IMR-90 (cell line): ENCODE measurements at regions not wholly inside any gene's neighbourhood (a gene's known extent, or its start where the extent isn't known, plus 50 kb on each side); places are given as distances from the start of the nearest gene placed in this dataset.

Source experiments
- FOS ChIP-seq: fragments of 150-350 bp; IDR thresholded peaks from 2 replicates; pipeline ENCODE4 v1.6.1; 2016; ENCODE audit warnings: low read depth, low read length
- POLR2A ChIP-seq: IDR thresholded peaks from 2 replicates; pipeline ENCODE4 v1.6.1; 2012; ENCODE audit warnings: mild to moderate bottlenecking, low read depth, low read length

GRCh38 chrX:103158317-103158621, 56.6 kb upstream of the BEX4 start:
- no peak for TF ChIP-seq POLR2A
- no peak for TF ChIP-seq FOS
